Cardiac fibroblast (primary cell): ENCODE measurements at regions not wholly inside any gene's neighbourhood (a gene's known extent, or its start where the extent isn't known, plus 50 kb on each side); places are given as distances from the start of the nearest gene placed in this dataset.

Experiments used
- DNase-seq, 2 donors: peaks; one replicate each; pipeline versions ENCODE4 v3.0.0 to v3.0.0-alpha.2; 2010; ENCODE audit warnings: low read depth in 2 of 2
- H3K4me3 ChIP-seq, 2 donors: replicated peaks in 1 of 2; 1 replicate in 1 of 2; 2 replicates in 1 of 2; pipeline ENCODE4 v1.5.1; 2011; ENCODE audit warnings: low read depth in 2 of 2, low read length in 2 of 2, mild to moderate bottlenecking in 2 of 2, moderate library complexity in 1 of 2
- TF ChIP-seq, protein P1 (sequence below): IDR thresholded peaks from one replicate; pipeline ENCODE4 v1.5.1; 2011; ENCODE audit warnings: low read depth, mild to moderate bottlenecking, low read length, inconsistent platforms

DNA sequence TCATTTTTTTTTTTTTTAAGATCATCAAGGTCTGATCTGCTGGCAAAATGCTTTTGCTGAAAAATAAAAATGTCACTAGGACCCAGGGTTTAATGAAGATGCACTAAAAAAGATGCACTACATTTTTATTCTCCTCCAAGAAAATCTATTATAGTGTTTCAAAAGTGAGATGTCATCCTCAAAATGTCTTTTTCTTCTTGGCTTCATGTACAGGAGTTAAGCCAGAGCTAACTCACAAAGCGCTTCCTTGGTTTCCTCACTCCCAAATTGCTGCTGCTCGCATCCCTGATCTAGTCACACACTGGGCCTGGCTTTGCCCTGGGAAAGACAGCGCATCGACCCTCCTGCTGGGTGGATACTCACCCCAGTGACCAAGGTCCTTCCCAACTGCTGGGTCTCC lies 113.4 kb upstream of the CCDC68 start:
- TF ChIP-seq, protein P1, sequence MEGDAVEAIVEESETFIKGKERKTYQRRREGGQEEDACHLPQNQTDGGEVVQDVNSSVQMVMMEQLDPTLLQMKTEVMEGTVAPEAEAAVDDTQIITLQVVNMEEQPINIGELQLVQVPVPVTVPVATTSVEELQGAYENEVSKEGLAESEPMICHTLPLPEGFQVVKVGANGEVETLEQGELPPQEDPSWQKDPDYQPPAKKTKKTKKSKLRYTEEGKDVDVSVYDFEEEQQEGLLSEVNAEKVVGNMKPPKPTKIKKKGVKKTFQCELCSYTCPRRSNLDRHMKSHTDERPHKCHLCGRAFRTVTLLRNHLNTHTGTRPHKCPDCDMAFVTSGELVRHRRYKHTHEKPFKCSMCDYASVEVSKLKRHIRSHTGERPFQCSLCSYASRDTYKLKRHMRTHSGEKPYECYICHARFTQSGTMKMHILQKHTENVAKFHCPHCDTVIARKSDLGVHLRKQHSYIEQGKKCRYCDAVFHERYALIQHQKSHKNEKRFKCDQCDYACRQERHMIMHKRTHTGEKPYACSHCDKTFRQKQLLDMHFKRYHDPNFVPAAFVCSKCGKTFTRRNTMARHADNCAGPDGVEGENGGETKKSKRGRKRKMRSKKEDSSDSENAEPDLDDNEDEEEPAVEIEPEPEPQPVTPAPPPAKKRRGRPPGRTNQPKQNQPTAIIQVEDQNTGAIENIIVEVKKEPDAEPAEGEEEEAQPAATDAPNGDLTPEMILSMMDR, result no peak
- no peak overlapping the region for H3K4me3 ChIP-seq
- DNase-seq, result no peak

DNA sequence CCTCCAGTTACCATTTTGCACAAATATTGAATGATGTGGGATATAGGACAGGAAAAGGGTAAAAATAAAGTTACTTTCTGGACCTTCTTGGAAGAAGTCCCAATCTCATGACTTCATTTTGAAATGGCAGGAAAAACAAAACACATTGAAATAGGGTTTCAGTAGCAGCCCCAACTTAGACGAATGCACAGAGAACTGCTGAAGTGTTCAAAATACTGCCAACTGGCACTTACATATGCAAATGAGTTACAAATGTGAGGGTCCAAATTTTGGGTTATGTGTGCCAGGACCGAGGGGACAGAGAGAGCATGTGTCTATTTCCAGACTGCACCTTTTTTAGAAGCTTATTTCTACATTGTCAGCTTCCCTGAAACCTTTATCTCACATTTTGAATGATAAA lies 112.9 kb upstream of the CCDC68 start:
- DNase-seq, result no peak
- no peak overlapping the region for H3K4me3 ChIP-seq
- TF ChIP-seq, protein P1, result no peak

DNA sequence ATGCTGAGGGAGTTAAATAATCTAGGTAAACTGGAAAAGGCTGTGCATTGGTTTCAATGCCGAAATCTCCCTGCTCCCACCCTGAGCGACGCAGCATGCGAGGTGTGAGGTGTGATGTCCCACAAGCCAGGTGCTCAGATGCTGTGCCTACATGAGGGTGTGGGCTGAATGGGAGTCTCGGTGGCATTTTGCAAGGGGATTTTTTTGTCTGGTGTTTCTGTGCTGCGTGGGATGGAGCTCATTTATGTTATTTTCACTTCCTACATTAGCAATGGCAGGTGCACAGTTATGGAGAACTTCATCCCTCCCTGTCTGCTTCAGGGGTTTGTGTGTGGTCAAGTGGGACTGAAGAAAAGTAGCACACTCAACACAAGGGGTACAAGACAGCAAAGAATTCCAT lies 110.2 kb upstream of the CCDC68 start:
- TF ChIP-seq, protein P1, result no peak
- no peak for DNase-seq
- no peak overlapping the region for H3K4me3 ChIP-seq

DNA sequence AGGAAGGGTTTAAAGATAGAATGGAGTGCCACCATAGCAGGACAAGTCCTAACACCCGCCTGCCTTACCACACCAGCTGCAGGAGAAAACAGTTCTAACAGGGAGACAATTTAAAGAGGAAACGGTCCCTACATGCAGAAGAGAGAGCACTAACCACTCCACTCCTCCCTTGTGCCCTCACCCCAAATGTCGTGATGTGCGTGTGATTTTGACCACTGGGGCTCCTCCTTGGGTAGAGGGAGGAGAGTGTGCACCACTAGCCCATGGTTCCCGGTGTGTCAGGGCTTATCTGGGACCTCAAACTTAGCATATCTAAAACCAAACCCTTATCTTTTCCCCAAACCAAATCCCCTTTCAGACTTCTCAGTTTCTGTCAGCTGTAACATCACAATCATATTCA lies 105.5 kb upstream of the CCDC68 start:
- H3K4me3 ChIP-seq, result no peak overlapping the region
- no peak for DNase-seq
- TF ChIP-seq, protein P1, result no peak

DNA sequence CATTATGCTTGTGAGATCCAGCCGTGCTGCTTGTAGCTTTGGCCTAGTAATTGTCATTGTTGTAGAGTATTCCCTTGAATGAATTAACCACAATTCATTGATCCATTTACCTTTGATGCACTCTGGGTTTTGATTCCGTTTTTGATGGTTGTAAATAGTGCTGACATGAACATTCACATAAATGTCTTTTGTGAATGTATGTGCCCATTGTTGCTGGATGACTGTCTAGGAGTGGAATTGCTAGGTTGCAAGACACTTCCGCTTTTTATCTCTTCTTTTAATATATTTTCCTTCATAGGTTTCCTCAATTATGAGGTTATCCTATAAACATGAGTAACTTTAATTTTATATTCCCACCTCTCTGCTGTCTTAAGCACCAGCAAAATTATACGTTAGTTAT lies 104.8 kb upstream of the CCDC68 start:
- no peak overlapping the region for H3K4me3 ChIP-seq
- no peak for DNase-seq
- TF ChIP-seq, protein P1, result no peak

DNA sequence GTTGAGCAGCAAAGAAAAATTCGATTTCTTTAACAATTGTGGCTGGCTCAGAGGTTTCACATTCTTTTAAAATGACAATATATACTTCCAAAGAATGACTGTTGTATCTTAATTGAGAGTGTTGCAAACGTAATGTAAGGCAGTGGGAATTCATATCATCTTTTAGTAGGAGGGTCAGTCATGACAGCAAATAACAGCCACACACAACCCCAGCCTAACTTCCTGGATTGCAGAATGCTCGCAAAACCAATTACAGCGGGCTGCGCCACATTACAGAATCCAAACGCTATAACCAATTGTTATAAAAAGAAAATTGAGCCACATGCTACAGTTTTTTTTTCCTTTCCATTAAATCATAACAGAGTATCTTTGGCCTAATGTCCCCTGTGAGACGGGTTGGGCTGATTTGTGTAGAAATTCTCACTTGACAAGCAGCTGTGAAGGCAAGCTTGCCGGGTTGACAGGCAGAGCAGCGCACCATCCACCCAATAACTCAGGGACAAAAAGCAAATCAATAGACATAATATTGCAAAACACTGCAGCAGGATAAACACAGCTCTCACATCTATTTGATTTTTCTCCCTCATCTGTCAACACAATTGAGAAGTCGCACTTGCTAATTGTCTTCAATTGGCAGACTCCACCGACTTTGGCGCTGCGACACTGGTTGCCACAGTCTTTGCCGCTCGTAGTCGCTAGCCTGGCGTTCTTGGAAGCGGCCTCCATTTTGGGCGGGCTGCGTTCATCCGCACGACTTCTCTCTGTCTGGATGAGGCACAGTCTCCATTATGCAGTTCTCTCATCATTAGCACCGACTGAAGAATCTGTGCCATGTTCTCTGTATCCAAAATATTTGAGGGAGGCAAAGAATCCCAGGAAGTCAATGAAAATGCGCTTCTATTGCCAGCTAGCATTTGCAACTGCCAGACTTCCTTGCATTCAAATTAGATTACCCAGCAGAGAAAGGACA lies 95.0 kb upstream of the CCDC68 start:
- no peak overlapping the region for H3K4me3 ChIP-seq
- TF ChIP-seq, protein P1, result no peak
- DNase-seq, result peak in 1 of 2 donors; percentile 21
